ENCODE measurements at regions not wholly inside any gene's neighbourhood (a gene's known extent, or its start where the extent isn't known, plus 50 kb on each side); places are given as distances from the start of the nearest gene placed in this dataset.

GRCh38 chr15:58261368-58261767 is 123.2 kb downstream of the AQP9 start:
- TF ChIP-seq CTCF (IDR thresholded peaks at IDR 0.05) = no peak
- no peak for TF ChIP-seq POLR2A (IDR thresholded peaks at IDR 0.05)
